Progenitor cell of endocrine pancreas (in vitro differentiated cells): ENCODE measurements at regions not wholly inside any gene's neighbourhood (a gene's known extent, or its start where the extent isn't known, plus 50 kb on each side); places are given as distances from the start of the nearest gene placed in this dataset.
"Not testable (repeated sequence)": the region's sequence is repeated elsewhere in the genome, so short reads cannot be mapped to it uniquely, and the experiment has no call there.

Experiments used
- DNase-seq: peaks from one replicate; pipeline ENCODE4 v3.0.0; 2021; ENCODE audit warnings: low spot score; ENCODE audit not compliant: unreplicated experiment
- H3K27ac Mint-ChIP-seq: 2 replicates; pipeline ENCODE4 v1.8.0; 2021; ENCODE audit warnings: mild to moderate bottlenecking, moderate library complexity, mixed read lengths
- H3K27me3 Mint-ChIP-seq: 2 replicates; pipeline ENCODE4 v1.8.0; 2021; ENCODE audit warnings: mixed read lengths
- H3K36me3 Mint-ChIP-seq: 2 replicates; pipeline ENCODE4 v1.8.0; 2022; ENCODE audit warnings: mixed read lengths; ENCODE audit not compliant: insufficient read depth
- H3K4me1 Mint-ChIP-seq: 2 replicates; pipeline ENCODE4 v1.8.0; 2021; ENCODE audit warnings: low read depth, mixed read lengths
- H3K4me3 Mint-ChIP-seq: 2 replicates; pipeline ENCODE4 v1.8.0; 2021; ENCODE audit warnings: low read depth, mild to moderate bottlenecking, moderate library complexity, mixed read lengths
- H3K9me3 Mint-ChIP-seq: 2 replicates; pipeline ENCODE4 v1.8.0; 2021; ENCODE audit warnings: low read depth, mixed read lengths
- TF ChIP-seq, protein P1 (sequence below): fragments of 200-600 bp; sonication (generic); IDR thresholded peaks from one replicate; pipeline ENCODE4 v1.5.0; 2021; ENCODE audit warnings: antibody characterized with exemption, mild to moderate bottlenecking; ENCODE audit not compliant: unreplicated experiment

DNA sequence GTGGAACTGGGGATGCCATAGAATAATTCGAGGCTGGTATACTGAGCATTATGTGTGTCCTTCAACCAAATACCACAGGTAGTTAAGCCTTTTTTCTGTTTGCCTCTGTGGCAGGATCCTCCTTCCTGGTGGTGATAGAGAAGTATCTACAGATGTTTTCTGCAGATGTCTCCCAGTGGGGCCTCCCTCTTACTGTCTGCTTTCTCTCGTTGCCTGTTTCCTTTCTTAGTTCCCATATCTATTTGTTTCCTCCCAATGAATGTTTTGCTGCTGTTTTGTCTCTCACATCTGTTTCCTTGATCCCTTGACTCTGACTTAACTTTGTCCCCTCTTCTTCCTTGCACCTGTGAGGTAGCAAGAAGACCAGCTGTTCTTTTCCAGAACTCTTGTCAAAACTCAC lies 130.9 kb upstream of the NUDT12 start:
- Mint-ChIP-seq H3K27ac (no peak overlapping the region), H3K36me3 (no peaks in the 10 kb centered on the region), H3K4me1 (no peaks in the 10 kb centered on the region), H3K9me3 (no peaks in the 10 kb centered on the region), H3K27me3 (no peaks in the 10 kb centered on the region), H3K4me3 (no peak overlapping the region)
- DNase-seq = no peak
- TF ChIP-seq, protein P1, sequence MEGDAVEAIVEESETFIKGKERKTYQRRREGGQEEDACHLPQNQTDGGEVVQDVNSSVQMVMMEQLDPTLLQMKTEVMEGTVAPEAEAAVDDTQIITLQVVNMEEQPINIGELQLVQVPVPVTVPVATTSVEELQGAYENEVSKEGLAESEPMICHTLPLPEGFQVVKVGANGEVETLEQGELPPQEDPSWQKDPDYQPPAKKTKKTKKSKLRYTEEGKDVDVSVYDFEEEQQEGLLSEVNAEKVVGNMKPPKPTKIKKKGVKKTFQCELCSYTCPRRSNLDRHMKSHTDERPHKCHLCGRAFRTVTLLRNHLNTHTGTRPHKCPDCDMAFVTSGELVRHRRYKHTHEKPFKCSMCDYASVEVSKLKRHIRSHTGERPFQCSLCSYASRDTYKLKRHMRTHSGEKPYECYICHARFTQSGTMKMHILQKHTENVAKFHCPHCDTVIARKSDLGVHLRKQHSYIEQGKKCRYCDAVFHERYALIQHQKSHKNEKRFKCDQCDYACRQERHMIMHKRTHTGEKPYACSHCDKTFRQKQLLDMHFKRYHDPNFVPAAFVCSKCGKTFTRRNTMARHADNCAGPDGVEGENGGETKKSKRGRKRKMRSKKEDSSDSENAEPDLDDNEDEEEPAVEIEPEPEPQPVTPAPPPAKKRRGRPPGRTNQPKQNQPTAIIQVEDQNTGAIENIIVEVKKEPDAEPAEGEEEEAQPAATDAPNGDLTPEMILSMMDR = no peak

DNA sequence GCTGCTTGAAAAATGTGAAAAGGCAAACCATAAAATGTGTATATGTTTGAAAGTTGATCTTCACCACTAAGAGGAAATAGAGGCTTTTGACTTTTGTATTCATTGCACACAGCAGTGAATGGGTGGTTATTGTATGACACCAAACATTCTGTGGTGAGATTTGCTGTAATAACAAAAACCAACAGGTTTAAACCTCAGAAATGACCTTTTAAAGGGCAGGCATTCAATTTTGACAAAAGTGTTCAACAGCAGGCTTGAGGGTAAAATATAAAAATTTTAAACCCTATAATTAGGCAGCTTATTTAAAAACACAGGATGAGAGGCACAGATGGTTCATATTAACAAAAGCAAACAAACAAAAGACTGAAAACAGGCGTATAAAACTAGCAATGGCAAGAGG lies 128.1 kb upstream of the NUDT12 start:
- no peak for DNase-seq
- Mint-ChIP-seq H3K4me3 (no peak overlapping the region), H3K27me3 (no peaks in the 10 kb centered on the region), H3K36me3 (no peaks in the 10 kb centered on the region), H3K9me3 (no peaks in the 10 kb centered on the region), H3K4me1 (no peaks in the 10 kb centered on the region), H3K27ac (no peak overlapping the region)
- TF ChIP-seq, protein P1 = no peak

DNA sequence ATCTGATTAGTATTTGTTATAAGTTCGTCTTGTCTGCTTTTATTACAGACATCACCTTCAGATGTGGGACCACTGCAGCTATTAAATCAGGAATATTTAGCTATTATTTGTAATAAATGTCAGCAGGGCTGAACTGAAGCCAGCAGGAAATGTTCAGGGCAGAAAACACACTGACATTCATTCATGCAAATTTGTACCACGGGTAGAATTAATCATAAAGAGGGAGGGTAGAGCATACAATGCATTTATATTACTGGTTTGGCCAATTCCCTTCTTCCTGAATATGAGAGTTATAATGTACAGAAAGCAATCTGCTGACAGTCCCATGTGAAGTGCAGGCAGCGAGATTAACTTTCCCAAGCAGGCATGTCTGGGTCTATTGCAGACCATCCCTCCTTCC lies 117.3 kb upstream of the NUDT12 start:
- no peak for DNase-seq
- H3K36me3 Mint-ChIP-seq = no peaks in the 10 kb centered on the region
- H3K27me3 Mint-ChIP-seq = no peaks in the 10 kb centered on the region
- H3K27ac Mint-ChIP-seq = no peak overlapping the region
- H3K4me3 Mint-ChIP-seq = no peak overlapping the region
- peaks cover 8% of the 10 kb centered on the region for H3K9me3 Mint-ChIP-seq
- H3K4me1 Mint-ChIP-seq = peaks cover 13% of the 10 kb centered on the region
- TF ChIP-seq, protein P1 = no peak

DNA sequence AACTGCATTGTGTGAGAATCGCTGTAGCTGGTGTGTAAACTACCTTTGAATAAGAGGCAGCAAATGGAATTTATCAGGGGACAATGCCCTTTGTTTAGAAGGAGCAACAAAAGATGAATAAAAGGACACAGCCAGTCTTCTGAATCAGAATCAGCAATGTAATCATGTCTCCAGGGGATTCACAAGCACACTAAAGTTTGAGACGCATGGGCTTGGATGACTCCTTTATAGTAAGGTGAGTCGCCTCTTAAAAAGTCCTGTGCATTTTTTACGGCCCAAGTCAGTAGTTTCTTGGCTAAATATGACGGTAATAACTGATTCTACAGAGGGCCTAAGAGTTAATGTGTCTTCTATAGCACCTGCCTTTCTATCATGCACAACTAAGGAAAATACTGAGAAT lies 113.6 kb upstream of the NUDT12 start:
- H3K36me3 Mint-ChIP-seq, H3K9me3 Mint-ChIP-seq, H3K27ac Mint-ChIP-seq, H3K4me3 Mint-ChIP-seq, DNase-seq, H3K27me3 Mint-ChIP-seq: not testable (repeated sequence)
- H3K4me1 Mint-ChIP-seq = peaks cover 17% of the 10 kb centered on the region

DNA sequence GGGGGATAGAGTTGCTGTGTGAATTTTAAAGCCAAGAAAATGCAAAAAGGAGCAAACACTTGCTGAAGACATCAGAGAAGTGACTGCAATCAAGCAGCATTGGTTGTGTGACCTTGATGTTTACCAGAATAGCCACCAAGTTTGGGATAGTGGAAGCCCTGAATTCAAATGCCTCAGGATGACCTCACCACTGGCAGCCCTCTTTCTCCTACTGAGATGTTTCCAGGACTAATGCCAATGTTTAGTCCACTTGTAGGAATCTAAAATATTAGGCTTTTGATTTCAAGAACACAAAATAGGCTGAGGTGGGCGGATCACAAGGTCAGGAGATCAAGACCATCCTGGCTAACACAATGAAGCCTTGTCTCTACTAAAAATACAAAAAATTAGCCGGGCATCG lies 112.2 kb upstream of the NUDT12 start:
- H3K9me3 Mint-ChIP-seq = peaks cover 8% of the 10 kb centered on the region

DNA sequence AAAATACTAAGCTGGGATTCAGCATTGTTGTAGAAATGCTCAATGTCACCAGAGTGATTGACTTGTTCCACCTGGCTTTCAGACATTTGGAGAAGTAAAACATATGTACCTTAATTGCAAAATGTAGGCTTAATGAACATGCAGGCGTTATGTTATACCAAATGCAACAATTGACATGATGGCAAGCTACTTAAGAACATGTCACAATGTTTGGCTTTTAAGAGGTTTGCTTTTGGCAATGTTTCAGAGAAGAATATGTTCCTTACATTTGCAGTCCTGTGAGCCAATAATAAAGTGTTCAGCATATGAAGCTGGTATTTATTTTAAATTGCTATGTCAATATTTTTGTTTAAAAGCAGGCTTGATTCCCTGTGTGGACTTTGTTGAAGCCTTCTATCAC lies 111.7 kb upstream of the NUDT12 start:
- H3K9me3 Mint-ChIP-seq = peaks cover 11% of the 10 kb centered on the region
- H3K36me3 Mint-ChIP-seq = no peaks in the 10 kb centered on the region
- no peaks in the 10 kb centered on the region for H3K27me3 Mint-ChIP-seq
- DNase-seq = no peak
- peaks cover 13% of the 10 kb centered on the region for H3K4me1 Mint-ChIP-seq
- TF ChIP-seq, protein P1 = no peak
- no peak overlapping the region for H3K27ac Mint-ChIP-seq
- H3K4me3 Mint-ChIP-seq = no peak overlapping the region

More for the DNA sequence above, 112.2 kb upstream of the NUDT12 start:
- no peak for DNase-seq
- Mint-ChIP-seq H3K4me3 (no peak overlapping the region), H3K4me1 (peaks cover 15% of the 10 kb centered on the region), H3K36me3 (no peaks in the 10 kb centered on the region), H3K27ac (no peak overlapping the region), H3K27me3 (no peaks in the 10 kb centered on the region)
- TF ChIP-seq, protein P1 = no peak
